Activated CD8-positive, alpha-beta memory T cell treated with anti-CD3 and anti-CD28 coated beads for 1 hour (primary cell): ENCODE measurements at regions not wholly inside any gene's neighbourhood (a gene's known extent, or its start where the extent isn't known, plus 50 kb on each side); places are given as distances from the start of the nearest gene placed in this dataset.
"Not testable (repeated sequence)": the region's sequence is repeated elsewhere in the genome, so short reads cannot be mapped to it uniquely, and the experiment has no call there.

Source experiments
- DNase-seq, 2 donors: peaks; one replicate each; pipeline ENCODE4 v3.0.0-alpha.2; 2020; ENCODE audit warnings: low read depth in 1 of 2; ENCODE audit errors: extremely low read depth in 1 of 2

- DNase-seq, result no peak
Observed at GRCh38 chr16:73108195-73108963, 60.5 kb upstream of the ZFHX3 start.

- no peak for DNase-seq
Observed at GRCh38 chr16:73107371-73107770, 59.4 kb upstream of the ZFHX3 start.

GRCh38 chr16:73106329-73107034 is 58.6 kb upstream of the ZFHX3 start:
- DNase-seq, result no peak

GRCh38 chr16:73101568-73101967 is 53.6 kb upstream of the ZFHX3 start:
- no peak for DNase-seq

GRCh38 chr16:73099601-73100000 is 51.7 kb upstream of the ZFHX3 start:
- not testable (repeated sequence) for DNase-seq
